GM13977 (cell line): ENCODE measurements at regions not wholly inside any gene's neighbourhood (a gene's known extent, or its start where the extent isn't known, plus 50 kb on each side); places are given as distances from the start of the nearest gene placed in this dataset.

Experiments used
- DNase-seq: peaks from one replicate; pipeline ENCODE4 v3.0.0; 2012; ENCODE audit warnings: low spot score
- in situ Hi-C: fragments of 300-500 bp; cut with MboI; formaldehyde crosslinking; loops from one replicate; pipeline ENCODE4 v1.12.0; 2022; ENCODE audit warnings: low sequenced_read_pairs, low pct_unique_long_range_greater_than_20kb, mixed read lengths, inconsistent platforms; ENCODE audit not compliant: unreplicated experiment
- TF ChIP-seq, protein P1 (sequence below): IDR thresholded peaks from 2 replicates; pipeline ENCODE4 v1.5.1; 2012; ENCODE audit warnings: mild to moderate bottlenecking, control low read depth; ENCODE audit not compliant: insufficient read depth; ENCODE audit errors: extremely low read depth, missing control alignments

DNA sequence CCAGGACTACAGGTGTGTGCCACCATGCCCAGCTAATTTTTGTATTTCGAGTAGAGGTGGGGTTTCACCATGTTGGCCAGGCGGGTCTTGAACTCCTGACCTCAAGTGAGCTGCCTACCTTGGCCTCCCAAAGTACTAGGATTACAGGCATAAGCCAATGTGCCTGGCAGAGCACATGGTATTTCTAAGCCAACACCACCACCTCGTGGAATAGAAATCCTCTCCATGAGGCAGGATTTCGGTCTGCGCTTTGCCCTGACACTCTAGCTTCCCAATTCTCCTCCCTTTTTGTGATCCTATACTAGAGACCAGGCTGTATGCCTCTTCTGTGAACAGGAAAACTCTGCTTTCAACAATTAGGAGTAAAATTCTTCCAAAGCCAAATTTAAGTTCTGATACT is 372.2 kb downstream of the VGLL3 start:
- TF ChIP-seq, protein P1, sequence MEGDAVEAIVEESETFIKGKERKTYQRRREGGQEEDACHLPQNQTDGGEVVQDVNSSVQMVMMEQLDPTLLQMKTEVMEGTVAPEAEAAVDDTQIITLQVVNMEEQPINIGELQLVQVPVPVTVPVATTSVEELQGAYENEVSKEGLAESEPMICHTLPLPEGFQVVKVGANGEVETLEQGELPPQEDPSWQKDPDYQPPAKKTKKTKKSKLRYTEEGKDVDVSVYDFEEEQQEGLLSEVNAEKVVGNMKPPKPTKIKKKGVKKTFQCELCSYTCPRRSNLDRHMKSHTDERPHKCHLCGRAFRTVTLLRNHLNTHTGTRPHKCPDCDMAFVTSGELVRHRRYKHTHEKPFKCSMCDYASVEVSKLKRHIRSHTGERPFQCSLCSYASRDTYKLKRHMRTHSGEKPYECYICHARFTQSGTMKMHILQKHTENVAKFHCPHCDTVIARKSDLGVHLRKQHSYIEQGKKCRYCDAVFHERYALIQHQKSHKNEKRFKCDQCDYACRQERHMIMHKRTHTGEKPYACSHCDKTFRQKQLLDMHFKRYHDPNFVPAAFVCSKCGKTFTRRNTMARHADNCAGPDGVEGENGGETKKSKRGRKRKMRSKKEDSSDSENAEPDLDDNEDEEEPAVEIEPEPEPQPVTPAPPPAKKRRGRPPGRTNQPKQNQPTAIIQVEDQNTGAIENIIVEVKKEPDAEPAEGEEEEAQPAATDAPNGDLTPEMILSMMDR, result no peak
- in situ Hi-C loops, result no loop called here

DNA sequence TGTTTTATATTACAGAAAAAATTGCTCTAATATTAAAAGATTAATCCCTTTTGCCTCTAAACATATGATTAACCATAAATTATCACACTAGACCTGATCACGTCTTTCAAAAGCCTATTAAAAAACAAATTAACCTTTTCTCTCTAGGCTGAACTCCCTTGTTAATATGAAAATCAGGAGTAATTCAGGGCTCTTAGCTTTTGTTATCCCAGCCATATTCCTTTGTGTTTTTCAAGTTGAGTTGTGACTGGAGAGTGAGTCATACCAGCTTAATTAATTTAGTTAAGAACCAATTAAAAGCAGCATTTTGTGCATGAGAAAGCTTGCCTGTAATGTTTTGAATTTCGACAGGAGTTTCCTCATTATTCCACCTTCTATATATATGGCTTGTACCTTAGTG is 385.8 kb downstream of the VGLL3 start:
- DNase-seq, result no peak
- in situ Hi-C loops, result no loop called here
- TF ChIP-seq, protein P1, result no peak

More for the DNA sequence above, 372.2 kb downstream of the VGLL3 start:
- no peak for DNase-seq

DNA sequence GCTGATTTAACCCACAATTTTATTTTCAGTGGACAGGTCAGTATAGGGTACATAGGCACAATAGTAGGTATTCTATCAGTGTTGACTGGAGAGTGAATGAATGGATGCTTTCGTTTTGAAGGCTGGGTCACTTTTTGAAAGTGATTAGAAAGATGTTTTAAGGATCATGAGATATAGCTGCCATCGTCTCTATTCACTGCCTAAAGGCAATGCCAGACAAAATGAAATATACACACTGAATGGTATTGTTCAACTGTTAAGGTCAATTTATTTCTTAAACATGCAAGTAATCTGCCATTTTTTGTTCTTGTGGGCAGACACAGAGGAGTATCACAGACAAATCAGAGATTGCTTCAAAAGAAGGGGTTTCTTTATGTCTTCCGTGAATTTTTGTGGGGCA is 395.3 kb downstream of the VGLL3 start:
- DNase-seq, result no peak
- TF ChIP-seq, protein P1, result no peak
- in situ Hi-C loops, result no loop called here

DNA sequence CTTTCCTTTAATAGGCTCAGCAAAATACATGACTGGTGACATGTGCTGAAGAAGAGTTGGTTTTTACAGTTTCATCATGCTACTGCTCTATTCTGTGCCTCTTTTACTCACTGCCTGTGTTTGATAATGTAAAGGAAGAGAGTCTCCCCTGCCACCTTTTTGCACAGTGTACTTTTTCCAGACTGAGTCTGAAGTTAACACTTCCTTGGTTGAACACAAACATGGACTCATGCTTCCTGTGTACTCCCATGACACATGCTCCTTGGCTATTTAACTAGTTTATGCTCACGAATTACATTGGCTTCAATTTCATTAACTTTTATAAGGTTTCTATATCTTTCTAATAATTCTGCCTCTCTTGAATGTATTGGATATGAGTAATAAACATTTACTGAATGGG is 396.1 kb downstream of the VGLL3 start:
- TF ChIP-seq, protein P1, result no peak
- no peak for DNase-seq
- in situ Hi-C loops, result no loop called here

DNA sequence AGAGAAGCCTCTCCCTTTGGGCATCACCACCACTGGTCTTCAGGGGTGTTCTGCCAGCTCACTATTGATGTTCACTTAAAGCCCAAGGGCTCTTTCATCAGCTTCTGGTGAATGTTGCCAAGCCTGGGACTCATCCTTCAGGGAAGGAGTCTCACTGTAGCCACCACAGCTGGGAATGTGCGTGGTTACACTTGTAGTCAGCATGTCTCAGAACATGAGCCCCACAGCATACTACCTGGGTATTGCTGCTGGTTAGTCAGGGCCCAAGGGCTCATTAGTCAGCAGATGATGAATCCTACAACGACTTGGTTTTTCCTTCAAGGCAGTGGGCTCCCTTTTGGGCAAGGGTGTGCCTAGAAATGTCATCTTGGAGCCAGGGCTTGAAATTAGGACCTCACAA is 412.9 kb downstream of the VGLL3 start:
- TF ChIP-seq, protein P1, result no peak
- no peak for DNase-seq
- in situ Hi-C loops, result no loop called here

DNA sequence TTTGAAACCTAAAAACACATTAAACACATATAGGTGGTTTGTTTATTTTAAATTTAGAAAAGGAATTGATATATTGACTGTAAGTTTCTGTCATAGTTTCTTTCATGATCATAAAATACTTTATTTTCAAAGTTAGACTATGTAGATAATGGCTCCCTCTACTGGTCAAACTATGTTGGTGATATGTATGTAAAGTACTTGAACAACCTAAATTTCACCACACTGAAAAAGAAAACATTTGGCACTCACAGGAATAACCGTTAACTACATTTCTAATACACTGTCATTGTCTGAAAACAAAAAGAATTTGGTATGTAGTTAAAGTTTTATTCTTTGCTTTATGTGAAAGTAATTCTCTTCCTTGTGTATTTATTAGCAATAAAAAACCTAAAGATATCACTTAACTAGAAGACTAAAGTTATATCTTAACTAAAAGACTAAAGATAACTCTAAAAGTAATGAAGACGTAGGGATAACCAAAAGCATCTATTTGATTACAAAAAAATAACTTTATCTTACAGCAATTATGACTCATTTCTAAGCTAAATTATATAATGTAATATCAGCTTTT is 427.5 kb downstream of the VGLL3 start:
- TF ChIP-seq, protein P1, result peak; percentile 64
- peak; percentile 25 for DNase-seq
- in situ Hi-C loops, result no loop called here

DNA sequence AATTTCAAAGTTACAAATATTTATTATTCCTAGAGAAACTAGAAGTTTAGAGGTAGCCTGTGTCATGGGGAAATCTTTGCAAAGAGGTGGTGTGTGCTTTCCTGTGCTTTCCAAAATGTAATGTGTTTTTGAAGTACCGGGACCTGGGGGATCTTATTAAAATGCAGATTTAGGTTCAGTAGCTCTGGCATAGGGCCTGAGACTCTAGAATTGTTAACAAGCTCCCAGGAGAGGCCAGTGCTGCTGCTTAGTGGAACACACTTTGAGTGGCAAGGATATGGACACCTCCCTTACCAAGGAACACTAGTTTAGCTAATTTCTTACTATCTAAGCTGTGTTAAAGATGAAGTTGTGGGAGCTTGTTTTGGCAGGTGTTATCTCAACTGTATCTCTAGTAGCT is 428.9 kb downstream of the VGLL3 start:
- TF ChIP-seq, protein P1, result no peak
- no peak for DNase-seq
- in situ Hi-C loops, result no loop called here
